Gastroesophageal sphincter (tissue), 4 donors: ENCODE measurements at regions not wholly inside any gene's neighbourhood (a gene's known extent, or its start where the extent isn't known, plus 50 kb on each side); places are given as distances from the start of the nearest gene placed in this dataset.

Source experiments
- ATAC-seq: fragments of 150-250 bp; one replicate; pipeline ENCODE4 v1.9.1; 2016; ENCODE audit warnings: mild to moderate bottlenecking, moderate library complexity
- H3K27ac ChIP-seq, 4 donors: fragments of 200-600 bp; sonication (generic) in 3 of 4; 1 replicate in 3 of 4; 2 replicates in 1 of 4; pipeline ENCODE4 v1.5.1; 2016 to 2019
- H3K27me3 ChIP-seq: fragments of 200-600 bp; sonication (generic); one replicate; pipeline ENCODE4 v1.5.1; 2019
- H3K36me3 ChIP-seq, 2 donors: fragments of 200-600 bp; sonication (generic); one replicate each; pipeline ENCODE4 v1.5.1; 2019; ENCODE audit warnings: control low read depth in 1 of 2
- H3K4me1 ChIP-seq, 3 donors: fragments of 200-600 bp; sonication (generic); 1 replicate in 2 of 3; 2 replicates in 1 of 3; pipeline ENCODE4 v1.5.1; 2016 to 2019; ENCODE audit warnings: control low read depth in 2 of 3
- H3K4me3 ChIP-seq, 2 donors: fragments of 200-600 bp; sonication (generic); one replicate each; pipeline ENCODE4 v1.5.1; 2019; ENCODE audit warnings: mild to moderate bottlenecking in 1 of 2, moderate library complexity in 1 of 2
- H3K9me3 ChIP-seq, 3 donors: fragments of 200-600 bp; sonication (generic); one replicate each; pipeline ENCODE4 v1.5.1; 2017 to 2019; ENCODE audit warnings: control low read depth in 2 of 3
- CTCF ChIP-seq, 4 experiments: fragments of 200-600 bp in 2 of 4; fragments of 450-650 bp in 2 of 4; sonication (generic) in 1 of 4; IDR thresholded peaks; one replicate each; pipeline ENCODE4 v1.5.1; 2017 to 2019; ENCODE audit warnings: antibody characterized with exemption in 4 of 4, mild to moderate bottlenecking in 2 of 4, moderate library complexity in 2 of 4
- EP300 ChIP-seq: sonication (generic); formaldehyde crosslinking; IDR thresholded peaks from one replicate; pipeline ENCODE4 v1.6.1; 2017; ENCODE audit warnings: antibody characterized with exemption, mild to moderate bottlenecking
- POLR2A ChIP-seq, 2 donors: fragments of 450-650 bp; IDR thresholded peaks; one replicate each; pipeline ENCODE4 v1.6.1; 2017; ENCODE audit warnings: antibody characterized with exemption in 2 of 2, mild to moderate bottlenecking in 2 of 2, moderate library complexity in 1 of 2
- POLR2AphosphoS5 ChIP-seq: sonication (generic); formaldehyde crosslinking; IDR thresholded peaks from one replicate; pipeline ENCODE4 v1.6.1; 2017; ENCODE audit warnings: antibody characterized with exemption
- WGBS, 2 donors: methylation state at CpG; one replicate each; pipeline ENCODE4 v1.1.5; 2018; ENCODE audit warnings: low coverage in 1 of 2; 5-methylcytosine and 5-hydroxymethylcytosine counted together

GRCh38 chr5:10898514-10898913 is 137.5 kb upstream of the DAP start:
- no peaks in the 10 kb centered on the region for H3K9me3 ChIP-seq
- WGBS, 2 donors: 47 to 50% methylated on average over 4 of the region's 4 CpGs

GRCh38 chr5:10896016-10896415 is 135.0 kb upstream of the DAP start:
- peaks cover 0 to 4% (median 0%) of the 10 kb centered on the region in 3 donors for H3K9me3 ChIP-seq
- no peaks in the 10 kb centered on the region for H3K4me1 ChIP-seq
- no peak for ATAC-seq
- no peak overlapping the region for H3K4me3 ChIP-seq
- TF ChIP-seq CTCF (IDR thresholded peaks at IDR 0.05): no peak
- H3K27me3 ChIP-seq: peaks cover 10% of the 10 kb centered on the region
- H3K36me3 ChIP-seq: no peaks in the 10 kb centered on the region
- no peak overlapping the region for H3K27ac ChIP-seq
- WGBS, 2 donors: 43 to 50% methylated on average over 1 of the region's 1 CpG

More at GRCh38 chr5:10898514-10898913, 137.5 kb upstream of the DAP start:
- Histone ChIP-seq H3K27me3 (peaks cover 1% of the 10 kb centered on the region), H3K4me1 (no peaks in the 10 kb centered on the region), H3K4me3 (no peak overlapping the region), H3K36me3 (no peaks in the 10 kb centered on the region), H3K27ac (no peak overlapping the region)
- no peak for ATAC-seq
- TF ChIP-seq CTCF (IDR thresholded peaks at IDR 0.05) (no peak), POLR2A (IDR thresholded peaks at IDR 0.05) (no peak)

- peaks cover 0 to 6% (median 0%) of the 10 kb centered on the region in 3 donors for H3K9me3 ChIP-seq
- no peaks in the 10 kb centered on the region for H3K4me1 ChIP-seq
- no peak overlapping the region for H3K27ac ChIP-seq
- WGBS, 2 donors: 68 to 70% methylated on average over 8 to 9 of the region's 9 CpGs
- no peaks in the 10 kb centered on the region for H3K36me3 ChIP-seq
- H3K27me3 ChIP-seq: peaks cover 10% of the 10 kb centered on the region
- H3K4me3 ChIP-seq: no peak overlapping the region
- TF ChIP-seq POLR2A (IDR thresholded peaks at IDR 0.05) (no peak), POLR2AphosphoS5 (no peak), CTCF (IDR thresholded peaks at IDR 0.05) (no peak), EP300 (no peak)
- no peak for ATAC-seq
Measured at GRCh38 chr5:10894445-10895054, 133.5 kb upstream of the DAP start.

- peaks cover 0 to 6% (median 0%) of the 10 kb centered on the region in 3 donors for H3K9me3 ChIP-seq
- TF ChIP-seq POLR2AphosphoS5: no peak
- no peak for TF ChIP-seq POLR2A (IDR thresholded peaks at IDR 0.05)
- no peak for TF ChIP-seq CTCF (IDR thresholded peaks at IDR 0.05)
- TF ChIP-seq EP300: no peak
- 80% methylated on average over 1 of the region's 4 CpGs; no CpG with 5 or more reads in 1 of the 2 donors for WGBS, 2 donors
- no peaks in the 10 kb centered on the region for H3K4me1 ChIP-seq
- H3K4me3 ChIP-seq: no peak overlapping the region
- ATAC-seq: no peak
- H3K27me3 ChIP-seq: peaks cover 10% of the 10 kb centered on the region
- no peak overlapping the region for H3K27ac ChIP-seq
- no peaks in the 10 kb centered on the region for H3K36me3 ChIP-seq
Measured at GRCh38 chr5:10892911-10893215, 131.8 kb upstream of the DAP start.

GRCh38 chr5:10892147-10892910 is 131.3 kb upstream of the DAP start:
- Histone ChIP-seq H3K4me1 (no peaks in the 10 kb centered on the region), H3K9me3 (peaks cover 0 to 6% (median 0%) of the 10 kb centered on the region in 3 donors), H3K36me3 (no peaks in the 10 kb centered on the region), H3K4me3 (no peak overlapping the region), H3K27ac (no peak overlapping the region), H3K27me3 (peaks cover 10% of the 10 kb centered on the region)
- WGBS, 2 donors: 60 to 87% methylated on average over 1 to 5 of the region's 5 CpGs
- no peak for ATAC-seq
- TF ChIP-seq POLR2A (IDR thresholded peaks at IDR 0.05) (no peak), CTCF (IDR thresholded peaks at IDR 0.05) (no peak), EP300 (no peak), POLR2AphosphoS5 (no peak)
